OCI-LY3 (cell line): ENCODE measurements at regions not wholly inside any gene's neighbourhood (a gene's known extent, or its start where the extent isn't known, plus 50 kb on each side); places are given as distances from the start of the nearest gene placed in this dataset.
"Not testable (repeated sequence)": the region's sequence is repeated elsewhere in the genome, so short reads cannot be mapped to it uniquely, and the experiment has no call there.

ENCODE experiments used
- EZH2phosphoT487 ChIP-seq: fragments of 200-600 bp; shearing (Covaris generic); IDR thresholded peaks from 2 replicates; pipeline ENCODE4 v1.6.1; 2018; ENCODE audit warnings: antibody characterized with exemption, mixed run types, low read depth
- TF ChIP-seq, protein P1 (sequence below): fragments of 200-600, 300-600 bp; sonication (generic); IDR thresholded peaks from 2 replicates; pipeline ENCODE4 v1.5.1; 2014; ENCODE audit warnings: antibody characterized with exemption, low read length, low read depth

DNA sequence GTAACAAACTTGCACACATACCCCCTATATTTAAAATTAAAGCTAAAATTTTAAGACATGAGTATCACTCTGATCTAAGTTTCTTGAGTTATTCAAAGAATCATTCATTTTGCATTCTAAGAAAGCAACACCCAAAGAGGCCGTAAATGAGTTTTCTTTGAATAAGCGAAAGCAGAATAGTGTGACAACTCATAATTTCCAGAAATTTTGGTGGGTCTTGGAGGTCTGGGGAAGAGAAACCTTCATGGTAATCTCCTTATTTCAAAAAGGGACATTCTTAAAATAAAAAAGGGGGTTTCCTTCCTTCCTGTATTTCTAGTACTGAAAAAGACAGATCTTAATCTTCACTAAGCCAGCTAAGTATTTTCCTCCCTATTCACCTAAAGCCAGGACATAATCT is 147.0 kb upstream of the PABPC3 start:
- TF ChIP-seq, protein P1, sequence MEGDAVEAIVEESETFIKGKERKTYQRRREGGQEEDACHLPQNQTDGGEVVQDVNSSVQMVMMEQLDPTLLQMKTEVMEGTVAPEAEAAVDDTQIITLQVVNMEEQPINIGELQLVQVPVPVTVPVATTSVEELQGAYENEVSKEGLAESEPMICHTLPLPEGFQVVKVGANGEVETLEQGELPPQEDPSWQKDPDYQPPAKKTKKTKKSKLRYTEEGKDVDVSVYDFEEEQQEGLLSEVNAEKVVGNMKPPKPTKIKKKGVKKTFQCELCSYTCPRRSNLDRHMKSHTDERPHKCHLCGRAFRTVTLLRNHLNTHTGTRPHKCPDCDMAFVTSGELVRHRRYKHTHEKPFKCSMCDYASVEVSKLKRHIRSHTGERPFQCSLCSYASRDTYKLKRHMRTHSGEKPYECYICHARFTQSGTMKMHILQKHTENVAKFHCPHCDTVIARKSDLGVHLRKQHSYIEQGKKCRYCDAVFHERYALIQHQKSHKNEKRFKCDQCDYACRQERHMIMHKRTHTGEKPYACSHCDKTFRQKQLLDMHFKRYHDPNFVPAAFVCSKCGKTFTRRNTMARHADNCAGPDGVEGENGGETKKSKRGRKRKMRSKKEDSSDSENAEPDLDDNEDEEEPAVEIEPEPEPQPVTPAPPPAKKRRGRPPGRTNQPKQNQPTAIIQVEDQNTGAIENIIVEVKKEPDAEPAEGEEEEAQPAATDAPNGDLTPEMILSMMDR, result not testable (repeated sequence)
- not testable (repeated sequence) for TF ChIP-seq EZH2phosphoT487
